ENCODE measurements at regions not wholly inside any gene's neighbourhood (a gene's known extent, or its start where the extent isn't known, plus 50 kb on each side); places are given as distances from the start of the nearest gene placed in this dataset.

DNA sequence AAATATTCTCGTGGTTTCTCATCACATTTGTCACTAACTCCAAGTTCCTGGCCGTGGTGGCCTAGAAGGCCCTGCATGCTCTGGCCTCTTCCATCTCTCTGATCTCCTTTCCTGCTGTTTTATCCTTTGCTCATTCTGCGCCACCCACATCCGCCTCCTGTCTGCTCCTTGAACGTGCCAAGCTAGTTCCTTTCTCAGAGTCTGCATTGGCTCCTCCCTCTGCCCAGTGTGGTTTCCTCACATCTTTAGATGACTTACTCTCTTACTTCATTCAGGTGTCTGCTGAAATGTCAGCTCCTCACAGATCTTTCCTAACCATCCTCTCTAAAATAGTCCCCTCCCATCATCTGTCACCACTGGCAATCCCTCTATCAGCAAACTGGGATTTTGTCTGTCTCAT, 158.6 kb upstream of the RBMS1 start:
- TF ChIP-seq, protein P1, sequence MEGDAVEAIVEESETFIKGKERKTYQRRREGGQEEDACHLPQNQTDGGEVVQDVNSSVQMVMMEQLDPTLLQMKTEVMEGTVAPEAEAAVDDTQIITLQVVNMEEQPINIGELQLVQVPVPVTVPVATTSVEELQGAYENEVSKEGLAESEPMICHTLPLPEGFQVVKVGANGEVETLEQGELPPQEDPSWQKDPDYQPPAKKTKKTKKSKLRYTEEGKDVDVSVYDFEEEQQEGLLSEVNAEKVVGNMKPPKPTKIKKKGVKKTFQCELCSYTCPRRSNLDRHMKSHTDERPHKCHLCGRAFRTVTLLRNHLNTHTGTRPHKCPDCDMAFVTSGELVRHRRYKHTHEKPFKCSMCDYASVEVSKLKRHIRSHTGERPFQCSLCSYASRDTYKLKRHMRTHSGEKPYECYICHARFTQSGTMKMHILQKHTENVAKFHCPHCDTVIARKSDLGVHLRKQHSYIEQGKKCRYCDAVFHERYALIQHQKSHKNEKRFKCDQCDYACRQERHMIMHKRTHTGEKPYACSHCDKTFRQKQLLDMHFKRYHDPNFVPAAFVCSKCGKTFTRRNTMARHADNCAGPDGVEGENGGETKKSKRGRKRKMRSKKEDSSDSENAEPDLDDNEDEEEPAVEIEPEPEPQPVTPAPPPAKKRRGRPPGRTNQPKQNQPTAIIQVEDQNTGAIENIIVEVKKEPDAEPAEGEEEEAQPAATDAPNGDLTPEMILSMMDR (IDR thresholded peaks at IDR 0.05): no peak

DNA sequence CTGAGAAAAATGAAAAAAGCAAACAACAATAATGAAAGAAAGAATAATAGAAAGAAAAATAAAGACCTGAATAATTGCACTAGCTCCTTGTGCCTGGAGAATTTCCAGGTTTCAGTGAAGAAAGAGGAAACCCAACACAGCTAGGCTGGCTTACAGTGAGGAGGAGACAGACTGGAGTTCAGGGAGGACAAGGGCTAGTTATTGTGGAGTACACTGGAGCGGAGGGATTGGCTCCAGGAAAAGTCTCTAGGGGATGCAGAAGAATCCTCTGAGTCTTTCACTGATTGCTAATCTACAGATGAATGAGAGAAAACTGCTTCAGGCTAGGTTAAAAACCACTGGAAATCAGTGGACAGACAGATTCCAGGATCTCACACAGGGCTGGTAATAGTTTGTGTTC, 163.6 kb upstream of the RBMS1 start:
- TF ChIP-seq, protein P1 (IDR thresholded peaks at IDR 0.05): no peak

DNA sequence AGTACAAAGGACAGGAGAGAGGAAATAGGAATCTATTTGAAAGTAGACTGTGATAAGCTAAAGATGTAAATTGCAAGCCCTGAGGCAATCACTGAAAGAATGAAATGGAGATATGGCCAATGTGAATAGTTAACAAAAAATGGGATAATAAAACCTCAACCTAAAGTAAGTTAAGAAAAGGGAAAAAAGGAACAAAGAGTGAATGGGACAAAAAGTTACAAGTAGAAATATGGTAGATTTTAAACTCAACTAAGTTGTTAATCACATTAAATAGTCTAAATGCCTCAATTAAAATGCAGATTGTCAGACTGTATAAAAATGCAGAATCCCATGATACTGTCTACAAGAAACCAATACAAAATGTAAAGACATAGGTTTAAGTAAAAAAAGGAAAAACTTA, 165.2 kb upstream of the RBMS1 start:
- TF ChIP-seq, protein P1 (IDR thresholded peaks at IDR 0.05): no peak

DNA sequence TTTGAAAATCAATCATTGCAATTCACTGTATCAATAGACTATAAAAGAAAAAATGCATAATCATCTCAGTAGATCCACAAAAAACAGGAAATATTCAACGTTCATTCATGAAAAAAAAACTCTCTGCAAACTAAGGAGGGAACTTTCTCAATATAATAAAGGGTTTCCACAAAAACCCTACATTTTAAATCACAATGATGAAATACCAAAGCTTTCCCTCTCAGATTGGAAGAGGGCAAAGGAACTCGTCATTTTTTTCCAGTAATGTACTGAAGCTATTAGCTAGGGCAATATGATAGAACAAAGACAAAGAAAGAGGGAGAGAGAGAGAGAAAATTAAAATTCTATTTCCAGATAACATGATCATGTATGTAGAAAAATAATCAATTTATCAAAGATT, 167.1 kb upstream of the RBMS1 start:
- TF ChIP-seq, protein P1 (IDR thresholded peaks at IDR 0.05): no peak

DNA sequence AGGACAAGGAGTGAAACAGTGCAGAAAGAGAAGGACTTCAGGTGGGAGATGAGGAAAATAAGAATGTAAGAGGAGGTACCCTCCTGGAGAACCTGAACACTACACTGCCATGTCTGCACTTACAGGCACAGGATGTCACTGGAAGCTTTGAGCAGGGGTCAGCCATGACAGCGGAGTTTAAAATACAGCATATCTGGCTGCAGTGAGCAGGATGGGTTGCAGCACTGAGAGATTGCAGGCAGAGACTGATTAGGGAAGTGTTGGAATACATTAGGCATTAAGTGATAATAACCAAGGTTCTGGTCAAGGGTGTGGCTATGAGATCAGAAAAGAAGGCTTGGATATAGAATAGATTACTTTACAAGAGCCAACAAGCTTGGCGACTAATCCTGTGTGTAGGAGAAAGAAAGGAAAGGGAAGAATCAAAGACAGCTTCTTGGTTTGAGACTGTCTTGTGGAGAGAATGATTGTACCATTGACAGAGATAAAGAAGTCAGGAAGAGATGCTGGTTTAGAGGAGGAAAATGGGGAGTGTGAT, 171.1 kb upstream of the RBMS1 start:
- TF ChIP-seq, protein P1 (IDR thresholded peaks at IDR 0.05): no peak

DNA sequence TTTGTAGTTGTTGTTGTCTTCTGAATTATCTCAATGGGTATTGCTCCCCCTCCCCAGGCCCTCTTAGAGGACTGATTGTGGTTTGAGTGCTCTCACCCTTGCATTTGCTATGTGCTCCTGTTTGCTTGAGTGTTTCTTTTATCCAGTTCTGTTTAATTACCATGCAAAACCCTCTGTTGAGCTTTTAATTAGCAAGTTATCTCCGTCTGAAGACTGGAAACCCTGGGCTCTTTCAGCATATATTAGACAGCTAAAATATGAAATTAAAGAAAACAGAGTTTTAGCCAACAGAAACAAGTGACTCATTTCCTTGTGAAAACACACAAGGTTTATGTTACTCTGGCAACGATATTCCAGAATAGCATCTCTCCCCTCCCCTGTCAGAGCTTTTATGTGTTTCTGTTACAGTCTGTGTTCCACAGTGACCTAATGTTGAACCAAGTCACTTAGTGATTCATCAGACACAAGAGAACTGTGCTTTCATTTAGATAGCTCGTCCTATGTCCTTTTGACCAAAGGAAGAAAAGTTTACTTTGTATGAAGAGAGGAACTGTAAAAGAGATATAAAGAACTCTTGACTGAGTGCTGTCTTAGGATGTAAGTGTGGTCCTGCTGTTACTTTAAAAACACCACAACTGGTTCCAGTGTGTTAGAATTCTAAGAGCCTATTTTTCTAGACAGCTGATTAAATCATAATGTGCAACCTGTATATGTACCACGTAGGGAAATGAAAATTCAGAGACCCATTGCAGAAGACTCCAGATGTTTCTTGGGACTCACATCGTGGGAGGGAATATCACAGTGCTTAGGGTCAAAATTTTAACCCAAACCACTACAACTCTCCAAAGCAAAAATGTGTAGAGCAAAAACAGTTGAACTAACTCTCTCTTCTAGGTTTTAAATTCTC, 172.8 kb upstream of the RBMS1 start:
- TF ChIP-seq, protein P1 (IDR thresholded peaks at IDR 0.05): no peak

DNA sequence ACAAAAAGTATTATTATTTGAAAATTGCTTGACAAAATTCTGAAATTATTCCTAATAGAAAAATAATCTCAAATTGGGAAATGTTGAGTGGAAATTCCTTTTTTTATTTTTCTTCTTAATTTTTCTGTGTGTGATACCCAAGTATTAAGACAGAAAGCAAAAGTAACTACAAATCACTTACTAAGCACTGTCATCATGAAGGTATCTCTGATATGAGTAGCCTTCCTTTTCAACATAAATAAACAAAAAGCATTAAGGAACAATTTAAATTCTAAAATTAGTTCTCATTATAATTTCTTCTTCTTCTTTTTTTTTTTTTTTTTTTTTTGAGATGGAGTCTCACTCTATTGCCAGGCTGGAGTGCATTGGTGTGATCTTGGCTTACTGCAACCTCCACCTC, 174.2 kb upstream of the RBMS1 start:
- TF ChIP-seq, protein P1 (IDR thresholded peaks at IDR 0.05): no peak

Measured in LNCAP (cell line).